T-cell (primary cell): ENCODE measurements at regions not wholly inside any gene's neighbourhood (a gene's known extent, or its start where the extent isn't known, plus 50 kb on each side); places are given as distances from the start of the nearest gene placed in this dataset.

Source experiments
- ATAC-seq, 4 experiments: fragments of 200-7000 bp in 3 of 4; fragments of 150-1000 bp in 1 of 4; cut with Tn5 transposase; replicated peaks in 1 of 4; 1 replicate in 3 of 4; 2 replicates in 1 of 4; pipeline ENCODE4 v1.10.0; 2021; ENCODE audit warnings: moderate library complexity in 3 of 4, mild to moderate bottlenecking in 2 of 4, moderate number of reproducible peaks in 1 of 4
- CTCF ChIA-PET, 2 donors: fragments of 300-600 bp; sonication (Branson Sonifier 250); formaldehyde crosslinking; loops; one replicate each; lab custom pipeline; 2022; ENCODE audit warnings: antibody characterized with exemption in 2 of 2; lab: Charles Lee
- POLR2A ChIA-PET, 2 donors: fragments of 300-600 bp; sonication (Branson Sonifier 250); formaldehyde crosslinking; loops; one replicate each; lab custom pipeline; 2022; ENCODE audit warnings: antibody characterized with exemption in 2 of 2; lab: Charles Lee
- DNase-seq, 35 experiments: peaks; one replicate each; pipeline versions ENCODE4 v3.0.0 to v3.0.0-alpha.2; 2013 to 2023
- H3K27ac ChIP-seq: one replicate; pipeline ENCODE4 v1.5.1; 2013; ENCODE audit warnings: low read length
- H3K27me3 ChIP-seq, 2 experiments: replicated peaks in 1 of 2; 1 replicate in 1 of 2; 2 replicates in 1 of 2; pipeline versions ENCODE4 v1.6.1 to v1.7.0; 2013; ENCODE audit warnings: low read length in 1 of 2, mixed read lengths in 1 of 2; ENCODE audit not compliant: control insufficient read depth in 2 of 2, insufficient read depth in 2 of 2; ENCODE audit errors: extremely low read depth in 1 of 2
- H3K36me3 ChIP-seq, 2 donors: 1 replicate in 1 of 2; 2 replicates in 1 of 2; pipeline versions ENCODE4 v1.6.1 to v1.7.0; 2013; ENCODE audit warnings: low read length in 1 of 2; ENCODE audit not compliant: control insufficient read depth in 2 of 2, insufficient read depth in 1 of 2; ENCODE audit errors: extremely low read depth in 1 of 2
- H3K4me1 ChIP-seq, 2 experiments: 1 replicate in 1 of 2; 2 replicates in 1 of 2; pipeline versions ENCODE4 v1.6.1 to v1.7.0; 2013; ENCODE audit warnings: low read length in 2 of 2, mixed read lengths in 1 of 2; ENCODE audit not compliant: insufficient read depth in 2 of 2, control insufficient read depth in 1 of 2; ENCODE audit errors: extremely low read depth in 1 of 2
- H3K4me3 ChIP-seq, 2 donors: 1 replicate in 1 of 2; 2 replicates in 1 of 2; pipeline versions ENCODE4 v1.5.1 to v1.7.0; 2013; ENCODE audit warnings: mild to moderate bottlenecking in 2 of 2, low read length in 1 of 2, moderate library complexity in 1 of 2; ENCODE audit not compliant: control insufficient read depth in 1 of 2; ENCODE audit errors: extremely low read depth in 1 of 2
- H3K9me3 ChIP-seq: 2 replicates; pipeline ENCODE4 v1.7.0; 2013
- H3K27ac Mint-ChIP-seq, 2 donors: one replicate each; pipeline ENCODE4 v1.8.0; 2020 to 2021; ENCODE audit warnings: mild to moderate bottlenecking in 2 of 2, mixed read lengths in 2 of 2
- H3K27me3 Mint-ChIP-seq, 2 donors: one replicate each; pipeline ENCODE4 v1.8.0; 2021 to 2022; ENCODE audit warnings: mixed read lengths in 2 of 2
- H3K36me3 Mint-ChIP-seq: one replicate; pipeline ENCODE4 v1.8.0; 2021; ENCODE audit warnings: mixed read lengths
- H3K4me1 Mint-ChIP-seq, 3 donors: one replicate each; pipeline ENCODE4 v1.8.0; 2020 to 2022; ENCODE audit warnings: mixed read lengths in 3 of 3, mild to moderate bottlenecking in 1 of 3
- H3K4me3 Mint-ChIP-seq, 3 donors: one replicate each; pipeline ENCODE4 v1.8.0; 2020 to 2022; ENCODE audit warnings: mild to moderate bottlenecking in 3 of 3, mixed read lengths in 3 of 3, moderate library complexity in 3 of 3
- H3K9me3 Mint-ChIP-seq, 3 donors: one replicate each; pipeline ENCODE4 v1.8.0; 2020 to 2022; ENCODE audit warnings: mixed read lengths in 3 of 3
- WGBS: methylation state at CpG from one replicate; pipeline ENCODE4 v1.1.5; 2013; ENCODE audit warnings: missing lambda C conversion rate; ENCODE audit not compliant: insufficient coverage; 5-methylcytosine and 5-hydroxymethylcytosine counted together

DNA sequence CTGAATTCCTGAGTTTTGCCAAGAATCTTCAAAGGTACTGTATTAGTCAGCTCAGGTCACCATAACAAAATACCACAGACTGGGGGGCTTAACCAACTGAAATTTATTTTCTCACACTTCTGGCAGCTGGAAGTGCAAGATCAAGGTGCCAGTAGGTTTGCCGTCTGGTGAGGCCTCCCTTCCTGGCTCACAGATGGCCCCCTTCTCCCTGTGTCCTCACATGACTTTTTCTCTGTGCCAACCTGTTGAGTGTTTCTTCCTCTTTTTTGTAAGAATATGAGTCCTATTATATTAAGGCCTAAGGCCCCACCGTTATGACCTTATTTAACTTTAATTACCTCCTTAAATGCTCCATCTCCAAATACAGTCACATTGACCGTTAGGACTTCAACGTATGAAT, 156.1 kb upstream of the KIF2A start:
- POLR2A ChIA-PET: no interaction called here
- Histone ChIP-seq H3K9me3 (no peaks in the 10 kb centered on the region), H3K27ac (no peak overlapping the region), H3K4me1 (no peaks in the 10 kb centered on the region), H3K27me3 (peaks cover 0 to 3% of the 10 kb centered on the region in 2 experiments), H3K36me3 (no peaks in the 10 kb centered on the region), H3K4me3 (no peak overlapping the region)
- peaks cover 15 to 24% of the 10 kb centered on the region in 2 donors for H3K27me3 Mint-ChIP-seq
- 0% methylated on average over 1 of the region's 4 CpGs for WGBS
- H3K4me3 Mint-ChIP-seq: no peak overlapping the region
- no peaks in the 10 kb centered on the region for H3K36me3 Mint-ChIP-seq
- no peak overlapping the region for H3K27ac Mint-ChIP-seq
- CTCF ChIA-PET: no interaction called here
- no peaks in the 10 kb centered on the region for H3K4me1 Mint-ChIP-seq
- DNase-seq (no peak), ATAC-seq (no peak)
- H3K9me3 Mint-ChIP-seq: peaks cover 8 to 14% (median 9%) of the 10 kb centered on the region in 3 donors

DNA sequence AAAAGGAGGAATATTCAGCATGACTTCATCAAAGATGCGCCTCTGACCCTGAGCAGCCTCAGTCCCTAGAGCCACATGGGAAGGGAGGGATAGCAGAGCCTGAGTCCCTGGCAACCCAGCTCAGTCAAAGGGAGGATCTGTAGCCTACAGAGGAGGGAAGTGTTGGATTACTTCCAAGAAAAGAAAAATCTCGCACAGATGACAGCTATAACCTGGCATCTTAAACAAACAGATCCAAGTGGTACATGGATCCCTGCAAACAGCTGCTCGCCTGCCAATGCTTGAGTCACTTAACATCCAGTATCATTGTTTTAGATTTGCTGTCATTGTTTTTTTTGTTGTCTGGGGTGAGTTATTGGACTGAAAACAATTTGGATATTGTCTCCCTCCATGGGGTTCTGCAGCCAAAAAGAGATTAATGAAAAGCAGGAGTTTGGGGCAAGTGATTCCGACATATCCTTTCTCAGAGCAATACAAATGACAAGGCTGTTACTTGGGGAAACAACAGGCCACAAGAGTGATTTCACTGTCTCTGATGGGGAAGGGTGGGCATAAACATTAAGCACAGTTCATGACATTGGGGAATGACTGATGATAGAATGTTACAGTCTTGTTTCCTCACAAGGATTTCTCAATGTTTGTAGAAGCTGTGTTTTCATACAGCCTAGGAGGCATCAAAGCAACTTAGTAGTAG, 153.5 kb upstream of the KIF2A start:
- ChIA-PET POLR2A (no interaction called here), CTCF (interaction anchor here in 1 of 2 donors (1.1 kb wide), 1 partner anchor 12 kb away, joined by 5 read pairs; no protein-coding TSS in a partner anchor)
- H3K36me3 ChIP-seq: no peaks in the 10 kb centered on the region
- Mint-ChIP-seq H3K4me3 (no peak overlapping the region), H3K27ac (no peak overlapping the region), H3K27me3 (peaks cover 4 to 14% of the 10 kb centered on the region in 2 donors), H3K4me1 (no peaks in the 10 kb centered on the region), H3K9me3 (peaks cover 8 to 21% (median 18%) of the 10 kb centered on the region in 3 donors), H3K36me3 (no peaks in the 10 kb centered on the region)
- no peaks in the 10 kb centered on the region for H3K9me3 ChIP-seq
- no peaks in the 10 kb centered on the region for H3K4me1 ChIP-seq
- ATAC-seq: no peak
- H3K4me3 ChIP-seq: no peak overlapping the region
- H3K27me3 ChIP-seq: no peaks in the 10 kb centered on the region
- DNase-seq: no peak
- 83% methylated on average over 1 of the region's 4 CpGs for WGBS
- no peak overlapping the region for H3K27ac ChIP-seq

DNA sequence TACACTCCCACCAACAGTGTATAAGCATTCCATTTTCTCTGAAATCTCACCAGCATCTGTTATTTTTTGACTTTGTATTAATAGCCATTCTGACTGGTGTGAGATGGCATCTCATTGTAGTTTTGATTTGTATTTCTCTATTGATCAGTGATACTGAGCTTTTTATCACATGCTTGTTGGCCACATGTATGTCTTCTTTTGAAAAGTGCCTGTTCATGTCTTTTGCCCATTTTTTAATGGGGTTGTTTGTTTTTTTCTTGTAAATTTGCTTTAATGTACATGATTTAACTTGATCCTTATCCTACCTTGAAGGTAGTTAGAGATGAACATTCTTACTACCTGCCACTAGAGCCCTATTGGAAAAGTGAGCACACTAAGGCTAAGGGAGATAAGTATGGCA, 151.2 kb upstream of the KIF2A start:
- no peak overlapping the region for H3K4me3 Mint-ChIP-seq
- H3K4me1 Mint-ChIP-seq: no peaks in the 10 kb centered on the region
- Histone ChIP-seq H3K4me3 (no peak overlapping the region), H3K9me3 (no peaks in the 10 kb centered on the region), H3K36me3 (no peaks in the 10 kb centered on the region), H3K27ac (no peak overlapping the region), H3K27me3 (no peaks in the 10 kb centered on the region), H3K4me1 (no peaks in the 10 kb centered on the region)
- H3K9me3 Mint-ChIP-seq: peaks cover 8 to 21% (median 21%) of the 10 kb centered on the region in 3 donors
- H3K27me3 Mint-ChIP-seq: peaks cover 10 to 12% of the 10 kb centered on the region in 2 donors
- DNase-seq (no peak), ATAC-seq (no peak)
- CTCF ChIA-PET: interaction anchor here in 1 of 2 donors (0.5 kb wide), 1 partner anchor 298 kb away, joined by 4 read pairs; no protein-coding TSS in a partner anchor
- H3K27ac Mint-ChIP-seq: no peak overlapping the region
- no peaks in the 10 kb centered on the region for H3K36me3 Mint-ChIP-seq
- POLR2A ChIA-PET: no interaction called here

DNA sequence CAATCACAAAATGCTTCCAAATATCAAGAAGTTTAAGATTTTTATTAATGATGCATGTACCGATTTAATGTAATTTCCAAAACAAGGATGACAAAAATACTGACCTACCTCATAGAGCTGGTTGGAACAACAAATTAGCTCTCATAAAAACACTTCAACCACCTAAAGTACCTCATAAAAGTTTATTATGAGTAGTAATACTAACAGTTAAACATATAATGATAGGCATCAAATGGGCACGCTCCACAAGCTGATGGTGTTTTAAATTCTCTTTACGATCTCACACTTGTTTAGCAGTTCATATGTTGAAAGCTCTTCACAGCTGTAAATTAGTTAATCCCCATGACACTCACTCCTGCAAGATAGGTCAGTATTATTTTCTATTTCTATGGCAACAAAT, 150.0 kb upstream of the KIF2A start:
- ATAC-seq: no peak
- WGBS: no CpG with 5 or more reads among the region's 3 CpGs
- Mint-ChIP-seq H3K4me1 (no peaks in the 10 kb centered on the region), H3K9me3 (peaks cover 8 to 21% (median 21%) of the 10 kb centered on the region in 3 donors), H3K4me3 (no peak overlapping the region), H3K27me3 (peaks cover 10 to 16% of the 10 kb centered on the region in 2 donors), H3K27ac (no peak overlapping the region), H3K36me3 (no peaks in the 10 kb centered on the region)
- Histone ChIP-seq H3K4me1 (no peaks in the 10 kb centered on the region), H3K36me3 (no peaks in the 10 kb centered on the region), H3K27me3 (no peaks in the 10 kb centered on the region), H3K9me3 (no peaks in the 10 kb centered on the region), H3K27ac (no peak overlapping the region), H3K4me3 (no peak overlapping the region)
- no peak for DNase-seq
- POLR2A ChIA-PET: no interaction called here
- CTCF ChIA-PET: no interaction called here

DNA sequence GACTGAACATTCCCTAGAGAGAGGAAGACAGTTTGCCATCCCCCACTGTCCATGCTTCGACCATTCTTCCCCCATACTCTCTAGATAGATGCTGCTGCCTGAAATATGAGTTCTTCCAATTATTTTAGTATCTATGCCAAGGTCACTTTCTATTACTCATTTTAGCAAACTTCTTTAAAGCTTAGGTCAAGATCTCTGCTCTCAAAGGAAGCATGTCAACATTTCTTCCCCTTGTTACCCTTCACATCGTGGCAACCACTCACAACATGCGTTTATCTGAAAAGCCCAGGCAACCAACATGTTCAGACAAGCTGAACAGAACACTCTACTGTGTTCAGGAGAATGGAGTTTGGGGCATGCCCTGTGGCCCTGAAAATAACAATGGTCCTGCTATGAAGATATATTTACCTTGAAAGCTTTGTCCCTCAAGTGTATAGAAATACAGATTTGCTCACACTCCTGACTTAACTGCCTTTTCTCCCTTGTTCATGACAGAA, 138.4 kb upstream of the KIF2A start:
- POLR2A ChIA-PET: no interaction called here

DNA sequence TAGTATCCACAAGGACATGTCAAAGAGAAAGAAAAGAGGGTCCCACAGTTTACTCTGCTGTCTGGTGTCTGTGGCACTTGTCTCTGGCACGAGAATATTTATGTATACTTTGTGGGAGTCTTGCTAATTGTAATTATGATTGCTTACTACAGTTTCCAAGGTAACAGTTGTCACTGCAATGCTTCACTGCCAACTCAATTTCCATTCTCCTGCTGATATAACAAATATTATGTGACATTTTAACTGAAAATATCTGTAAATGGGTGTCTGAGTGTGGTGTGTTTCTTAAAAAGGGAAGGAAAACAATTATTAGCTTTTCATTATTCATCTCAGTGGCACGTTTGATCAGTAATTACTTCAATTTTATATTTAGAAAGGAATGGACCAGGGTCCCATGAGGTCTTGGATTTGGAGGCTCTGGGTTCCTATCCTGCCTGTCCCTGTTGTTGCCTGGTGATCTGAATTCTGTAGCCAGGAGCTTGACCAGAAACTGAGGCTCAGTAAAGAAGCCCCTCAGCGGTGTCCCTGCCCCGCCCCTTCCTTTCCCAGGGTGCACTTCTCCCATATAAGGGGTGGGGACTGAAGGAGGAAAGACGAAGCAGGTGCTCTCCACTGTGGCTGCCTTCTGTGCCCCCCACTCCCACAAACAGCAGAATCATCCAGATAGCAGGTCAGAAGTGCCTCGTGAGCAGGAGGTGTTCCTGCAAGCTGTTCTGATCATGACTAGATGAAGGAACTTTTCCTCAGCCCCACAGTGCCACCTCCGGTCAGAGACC, 137.3 kb upstream of the KIF2A start:
- WGBS: no CpG with 5 or more reads among the region's 7 CpGs
- no peak for ATAC-seq
- Mint-ChIP-seq H3K9me3 (no peaks in the 10 kb centered on the region), H3K4me1 (no peaks in the 10 kb centered on the region), H3K27ac (no peak overlapping the region), H3K4me3 (no peak overlapping the region), H3K36me3 (no peaks in the 10 kb centered on the region), H3K27me3 (peaks cover 18 to 20% of the 10 kb centered on the region in 2 donors)
- Histone ChIP-seq H3K4me3 (no peak overlapping the region), H3K9me3 (no peaks in the 10 kb centered on the region), H3K27ac (no peak overlapping the region), H3K4me1 (no peaks in the 10 kb centered on the region), H3K36me3 (no peaks in the 10 kb centered on the region), H3K27me3 (peaks cover 0 to 10% of the 10 kb centered on the region in 2 experiments)
- ChIA-PET CTCF (no interaction called here), POLR2A (no interaction called here)
- DNase-seq: no peak

More for the DNA sequence above, 138.4 kb upstream of the KIF2A start:
- DNase-seq (no peak), ATAC-seq (no peak)
- Mint-ChIP-seq H3K4me3 (no peak overlapping the region), H3K36me3 (no peaks in the 10 kb centered on the region), H3K27me3 (peaks cover 17 to 20% of the 10 kb centered on the region in 2 donors), H3K27ac (no peak overlapping the region), H3K9me3 (no peaks in the 10 kb centered on the region), H3K4me1 (no peaks in the 10 kb centered on the region)
- CTCF ChIA-PET: no interaction called here
- Histone ChIP-seq H3K27ac (no peak overlapping the region), H3K36me3 (no peaks in the 10 kb centered on the region), H3K4me1 (no peaks in the 10 kb centered on the region), H3K4me3 (no peak overlapping the region), H3K9me3 (no peaks in the 10 kb centered on the region), H3K27me3 (peaks cover 0 to 14% of the 10 kb centered on the region in 2 experiments)
- 33% methylated on average over 1 of the region's 3 CpGs for WGBS
